B cell (primary cell): ENCODE measurements at regions not wholly inside any gene's neighbourhood (a gene's known extent, or its start where the extent isn't known, plus 50 kb on each side); places are given as distances from the start of the nearest gene placed in this dataset.

Source experiments
- ATAC-seq: fragments of 200-7000 bp; cut with Tn5 transposase; one replicate; pipeline ENCODE4 v1.10.0; 2021; ENCODE audit warnings: low read depth, mild to moderate bottlenecking, moderate number of reproducible peaks, moderate library complexity
- CTCF ChIA-PET: fragments of 350-600 bp; sonication (Branson Sonifier 250); formaldehyde crosslinking; loops from one replicate; lab custom pipeline; 2021; ENCODE audit warnings: antibody characterized with exemption, inconsistent platforms; lab: Charles Lee
- POLR2A ChIA-PET: fragments of 350-600 bp; sonication (Branson Sonifier 250); formaldehyde crosslinking; loops from one replicate; lab custom pipeline; 2021; ENCODE audit warnings: antibody characterized with exemption; lab: Charles Lee
- DNase-seq: peaks from one replicate; pipeline ENCODE4 v3.0.0; 2013
- H2AFZ ChIP-seq: 2 replicates; pipeline ENCODE4 v1.6.1; 2012; ENCODE audit warnings: mild to moderate bottlenecking, low read depth, low read length; ENCODE audit not compliant: insufficient read depth, poor library complexity, severe bottlenecking
- H3K27ac ChIP-seq, 2 donors: 1 replicate in 1 of 2; 2 replicates in 1 of 2; pipeline ENCODE4 v1.5.1; 2012 to 2013; ENCODE audit warnings: low read length in 2 of 2, mild to moderate bottlenecking in 2 of 2, moderate library complexity in 1 of 2
- H3K27me3 ChIP-seq, 4 experiments: fragments of 200-600 bp in 1 of 4; sonication (generic) in 1 of 4; replicated peaks in 1 of 4; 1 replicate in 2 of 4; 2 replicates in 2 of 4; pipeline versions ENCODE4 v1.6.1 to v1.7.0; 2013 to 2016; ENCODE audit warnings: low read length in 3 of 4, mild to moderate bottlenecking in 2 of 4, mixed read lengths in 1 of 4, moderate library complexity in 1 of 4; ENCODE audit not compliant: insufficient read depth in 4 of 4, control insufficient read depth in 3 of 4; ENCODE audit errors: control extremely low read depth in 1 of 4
- H3K36me3 ChIP-seq, 2 experiments: replicated peaks in 1 of 2; 1 replicate in 1 of 2; 2 replicates in 1 of 2; pipeline versions ENCODE4 v1.6.1 to v1.7.1; 2013; ENCODE audit warnings: low read length in 1 of 2; ENCODE audit not compliant: insufficient read depth in 2 of 2, control insufficient read depth in 1 of 2; ENCODE audit errors: control extremely low read depth in 1 of 2, extremely low read depth in 1 of 2
- H3K4me1 ChIP-seq, 2 donors: fragments of 200-600 bp in 1 of 2; sonication (generic) in 1 of 2; 1 replicate in 1 of 2; 2 replicates in 1 of 2; pipeline versions ENCODE4 v1.5.1 to v1.6.1; 2013 to 2017; ENCODE audit warnings: low read length in 2 of 2; ENCODE audit not compliant: control insufficient read depth in 2 of 2, insufficient read depth in 2 of 2
- H3K4me2 ChIP-seq: replicated peaks from 2 replicates; pipeline ENCODE3; 2012; ENCODE audit warnings: mild to moderate bottlenecking, low read depth, low read length; ENCODE audit not compliant: poor library complexity, severe bottlenecking
- H3K4me3 ChIP-seq, 5 experiments: fragments of 200-600 bp in 1 of 5; sonication (generic) in 1 of 5; 1 replicate in 3 of 5; 2 replicates in 2 of 5; pipeline versions ENCODE4 v1.5.1 to v1.7.0; 2011 to 2016; ENCODE audit warnings: low read length in 4 of 5, mild to moderate bottlenecking in 4 of 5, low read depth in 2 of 5, control low read depth in 1 of 5, moderate library complexity in 1 of 5; ENCODE audit not compliant: insufficient read depth in 1 of 5; ENCODE audit errors: control extremely low read depth in 1 of 5, extremely low read depth in 1 of 5
- H3K79me2 ChIP-seq: fragments of 200-600 bp; sonication (generic); one replicate; pipeline ENCODE4 v1.6.0; 2016; ENCODE audit warnings: low read length; ENCODE audit not compliant: control insufficient read depth, insufficient read depth
- H3K9ac ChIP-seq: fragments of 200-600 bp; sonication (generic); 2 replicates; pipeline ENCODE4 v1.6.1; 2017; ENCODE audit warnings: mild to moderate bottlenecking, low read length, moderate library complexity
- H3K9me3 ChIP-seq, 3 donors: one replicate each; pipeline versions ENCODE4 v1.6.1 to v1.7.1; 2013; ENCODE audit warnings: low read length in 2 of 3; ENCODE audit not compliant: control insufficient read depth in 2 of 3, insufficient read depth in 1 of 3; ENCODE audit errors: control extremely low read depth in 1 of 3
- H4K20me1 ChIP-seq: 2 replicates; pipeline ENCODE4 v1.6.0; 2012; ENCODE audit warnings: mild to moderate bottlenecking, low read length; ENCODE audit not compliant: insufficient read depth, control insufficient read depth, poor library complexity, severe bottlenecking
- H3K27ac Mint-ChIP-seq: one replicate; pipeline ENCODE4 v1.8.0; 2021; ENCODE audit warnings: mixed read lengths
- H3K27me3 Mint-ChIP-seq: one replicate; pipeline ENCODE4 v1.8.0; 2021; ENCODE audit warnings: mixed read lengths
- H3K4me1 Mint-ChIP-seq: one replicate; pipeline ENCODE4 v1.8.0; 2021; ENCODE audit warnings: mixed read lengths
- H3K4me3 Mint-ChIP-seq: one replicate; pipeline ENCODE4 v1.8.0; 2021; ENCODE audit warnings: mixed read lengths
- H3K9me3 Mint-ChIP-seq: one replicate; pipeline ENCODE4 v1.8.0; 2022; ENCODE audit warnings: mixed read lengths; ENCODE audit not compliant: insufficient read depth
- CTCF ChIP-seq: fragments of 200-600 bp; IDR thresholded peaks from one replicate; pipeline ENCODE4 v1.8.0; 2022; ENCODE audit warnings: antibody characterized with exemption, mild to moderate bottlenecking
- EZH2 ChIP-seq: IDR thresholded peaks from 2 replicates; pipeline ENCODE4 v1.6.1; 2012; ENCODE audit warnings: borderline replicate concordance, low read depth, mild to moderate bottlenecking, moderate library complexity, low read length; ENCODE audit not compliant: insufficient read depth, poor library complexity, severe bottlenecking
- WGBS: methylation state at CpG from one replicate; pipeline ENCODE4 v1.1.5; 2013; ENCODE audit warnings: missing lambda C conversion rate; ENCODE audit not compliant: insufficient coverage; 5-methylcytosine and 5-hydroxymethylcytosine counted together
- intact Hi-C: fragments of 100-400 bp; cut with micrococcal nuclease; formaldehyde crosslinking; loops from one replicate; pipeline ENCODE4 v1.10.0; 2022

GRCh38 chr10:8379906-8380832, 325.7 kb downstream of the GATA3 start:
- Histone ChIP-seq H3K4me2 (no peak overlapping the region), H3K4me1 (no peaks in the 10 kb centered on the region), H3K27ac (no peak overlapping the region), H3K9ac (no peak overlapping the region), H3K4me3 (no peak overlapping the region), H4K20me1 (no peaks in the 10 kb centered on the region), H3K27me3 (no peaks in the 10 kb centered on the region), H3K79me2 (no peaks in the 10 kb centered on the region), H3K9me3 (peaks cover 0 to 1% (median 0%) of the 10 kb centered on the region in 3 donors), H3K36me3 (no peaks in the 10 kb centered on the region), H2AFZ (no peak overlapping the region)
- DNase-seq (no peak), ATAC-seq (no peak)
- Mint-ChIP-seq H3K27ac (no peak overlapping the region), H3K9me3 (peaks cover 2% of the 10 kb centered on the region), H3K27me3 (peaks cover 3% of the 10 kb centered on the region), H3K4me1 (no peaks in the 10 kb centered on the region), H3K4me3 (no peak overlapping the region)
- 71% methylated on average over 7 of the region's 9 CpGs for WGBS
- intact Hi-C loops = no loop called here
- TF ChIP-seq EZH2 = no peak
- TF ChIP-seq CTCF = no peak
- CTCF ChIA-PET = no interaction called here
- POLR2A ChIA-PET = no interaction called here

GRCh38 chr10:8380833-8381496, 326.5 kb downstream of the GATA3 start:
- peaks cover 0 to 1% (median 0%) of the 10 kb centered on the region in 3 donors for H3K9me3 ChIP-seq
- no peak overlapping the region for H3K4me3 ChIP-seq
- no peak overlapping the region for H3K4me3 Mint-ChIP-seq
- TF ChIP-seq CTCF (no peak), EZH2 (no peak)
- no peaks in the 10 kb centered on the region for H4K20me1 ChIP-seq
- H3K27me3 Mint-ChIP-seq = peaks cover 3% of the 10 kb centered on the region
- H3K27me3 ChIP-seq = no peaks in the 10 kb centered on the region
- WGBS = 100% methylated on average over 1 of the region's 3 CpGs
- no peak overlapping the region for H3K27ac Mint-ChIP-seq
- no peaks in the 10 kb centered on the region for H3K36me3 ChIP-seq
- no peak overlapping the region for H3K27ac ChIP-seq
- intact Hi-C loops = no loop called here
- no peaks in the 10 kb centered on the region for H3K4me1 ChIP-seq
- H3K9ac ChIP-seq = no peak overlapping the region
- no peak overlapping the region for H2AFZ ChIP-seq
- ChIA-PET CTCF (no interaction called here), POLR2A (no interaction called here)
- H3K9me3 Mint-ChIP-seq = peaks cover 2% of the 10 kb centered on the region
- ATAC-seq (no peak), DNase-seq (no peak)
- no peak overlapping the region for H3K4me2 ChIP-seq
- H3K79me2 ChIP-seq = no peaks in the 10 kb centered on the region
- H3K4me1 Mint-ChIP-seq = no peaks in the 10 kb centered on the region
